ENCODE measurements at regions not wholly inside any gene's neighbourhood (a gene's known extent, or its start where the extent isn't known, plus 50 kb on each side); places are given as distances from the start of the nearest gene placed in this dataset.

DNA sequence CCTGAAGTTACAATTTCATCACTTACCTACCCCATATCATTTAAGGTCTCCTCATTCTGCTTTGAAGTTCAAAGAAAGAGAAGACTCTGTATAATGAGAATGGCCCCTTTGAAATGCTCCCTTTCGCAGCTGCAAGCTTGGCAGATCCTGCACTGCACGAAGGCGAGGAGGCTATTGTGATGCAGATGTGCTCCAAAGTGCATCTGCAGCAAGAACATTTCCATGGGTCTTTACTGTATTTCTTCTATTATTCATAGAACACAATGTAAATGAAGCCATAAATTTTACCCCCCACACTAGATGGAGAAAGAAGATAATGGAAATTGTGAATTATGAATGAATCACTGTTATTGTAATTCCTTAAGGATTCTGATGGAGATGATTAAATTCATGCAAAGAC lies 178.7 kb downstream of the CHD9NB start:
- no peak for DNase-seq (ENCODE audit: low read depth)

DNA sequence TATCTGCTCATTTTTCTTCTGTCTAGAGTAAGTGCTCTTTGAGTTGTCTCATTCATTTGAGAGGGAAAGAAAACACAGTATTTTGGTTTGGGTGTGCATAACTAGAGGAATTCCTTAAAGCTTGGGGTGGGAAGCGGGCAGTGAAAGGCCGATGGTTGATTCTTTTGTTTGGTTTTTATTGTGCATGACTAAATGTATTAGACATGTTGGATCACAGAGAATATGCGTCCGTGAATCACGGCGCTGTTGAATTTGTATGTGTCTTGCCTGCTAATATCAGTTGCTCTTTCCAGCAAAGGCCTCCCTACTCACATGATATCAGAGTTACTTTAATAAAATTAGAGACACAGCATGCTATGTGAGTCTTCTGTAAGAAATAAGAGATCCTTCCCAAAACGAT lies 180.0 kb downstream of the CHD9NB start:
- no peak for DNase-seq (ENCODE audit: low read depth)

DNA sequence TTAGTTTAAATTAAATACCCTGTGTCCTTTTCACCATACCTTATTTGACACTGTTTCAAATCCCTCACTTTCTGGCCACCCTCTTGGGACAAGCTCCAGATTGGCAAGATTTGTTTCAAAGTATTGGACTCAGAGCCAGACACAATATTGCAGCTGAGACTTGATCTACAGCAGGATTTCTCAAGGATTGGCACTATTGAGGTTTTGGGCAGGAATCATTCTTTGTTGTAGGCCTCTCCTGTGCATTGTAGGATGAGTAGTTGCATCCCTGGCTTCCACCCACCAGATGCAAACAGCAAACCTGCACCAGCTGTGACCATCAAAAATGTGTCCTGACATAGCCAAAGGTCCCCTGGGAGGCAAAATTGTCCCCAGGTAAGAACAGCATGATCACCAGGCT lies 181.2 kb downstream of the CHD9NB start:
- no peak for DNase-seq (ENCODE audit: low read depth)

DNA sequence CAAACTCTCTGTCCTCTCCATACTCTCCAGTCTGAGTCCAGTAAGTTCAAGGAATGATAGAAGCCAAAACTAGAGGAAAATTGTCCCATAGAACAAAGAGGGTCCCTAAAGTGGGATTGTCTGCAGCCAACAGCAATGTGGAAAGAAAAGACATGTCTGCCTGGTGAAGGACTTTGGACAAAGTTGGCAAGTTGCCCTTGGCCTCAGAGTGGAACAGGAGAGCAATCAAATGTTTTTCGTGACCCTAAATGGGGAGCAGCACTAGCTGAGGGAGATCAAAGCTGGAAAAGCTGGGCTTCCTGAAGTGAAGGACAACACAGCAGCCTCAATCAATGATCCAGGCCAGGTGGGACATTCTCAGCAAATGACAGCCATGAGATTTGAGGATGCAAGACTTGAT lies 183.5 kb downstream of the CHD9NB start:
- DNase-seq (ENCODE audit: low read depth) = no peak

DNA sequence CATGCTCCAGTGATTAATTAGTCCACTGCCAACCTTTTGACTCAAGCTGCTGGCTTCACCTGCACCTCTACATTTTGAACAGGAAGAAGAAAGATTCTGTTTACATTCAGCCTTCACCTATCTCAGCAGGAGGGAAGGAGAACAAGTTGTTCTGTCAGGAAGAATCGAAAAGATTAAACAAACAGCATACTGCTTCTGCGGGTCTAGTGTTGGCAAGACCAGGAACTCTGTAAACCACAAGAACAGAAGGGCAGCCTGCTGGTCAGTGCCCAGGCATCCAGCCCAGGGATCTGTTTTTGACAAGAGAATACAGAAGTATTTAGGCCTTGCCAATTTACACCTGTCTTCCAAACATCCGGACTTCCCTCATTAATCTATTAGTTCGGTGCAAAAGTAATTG lies 189.7 kb downstream of the CHD9NB start:
- no peak for DNase-seq (ENCODE audit: low read depth)

DNA sequence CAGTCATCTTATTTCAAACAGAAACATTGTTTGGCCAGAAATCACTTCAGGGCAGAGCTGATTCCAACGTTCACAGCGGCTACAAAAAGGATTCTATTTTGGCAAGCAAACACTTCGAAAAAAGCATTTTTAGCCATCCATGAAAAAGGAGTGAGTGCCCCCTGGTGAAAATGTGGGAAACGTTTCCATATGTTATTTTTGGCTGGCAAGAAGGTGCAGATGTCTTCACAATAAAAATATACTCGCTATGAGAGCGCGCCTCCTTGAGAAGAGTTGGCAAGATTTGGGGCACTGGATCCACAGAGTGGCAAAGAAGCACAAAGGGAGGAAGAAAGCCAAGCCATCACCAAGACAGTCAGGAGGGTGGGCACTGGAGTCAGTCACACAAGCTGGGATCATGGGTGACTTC lies 191.1 kb downstream of the CHD9NB start:
- DNase-seq (ENCODE audit: low read depth) = no peak

DNA sequence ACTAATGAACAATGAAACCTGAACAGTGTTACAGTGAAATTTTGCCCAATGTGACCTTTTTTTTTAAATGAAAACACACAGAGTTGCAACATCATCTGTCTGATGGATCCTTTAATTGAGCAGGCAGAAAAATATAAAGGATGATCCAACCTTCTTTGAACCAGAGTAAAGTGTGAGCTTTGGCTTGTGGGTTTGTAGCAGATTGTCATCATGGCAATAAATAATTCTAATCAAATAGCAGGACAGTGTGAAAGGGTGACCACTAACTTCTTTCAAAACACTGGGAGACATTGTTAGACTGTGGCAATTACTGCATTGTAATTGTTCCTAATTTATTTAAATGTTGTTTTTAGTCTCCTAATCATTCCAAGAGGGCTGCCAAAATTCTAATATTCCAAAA lies 197.2 kb downstream of the CHD9NB start:
- no peak for DNase-seq (ENCODE audit: low read depth)

DNA sequence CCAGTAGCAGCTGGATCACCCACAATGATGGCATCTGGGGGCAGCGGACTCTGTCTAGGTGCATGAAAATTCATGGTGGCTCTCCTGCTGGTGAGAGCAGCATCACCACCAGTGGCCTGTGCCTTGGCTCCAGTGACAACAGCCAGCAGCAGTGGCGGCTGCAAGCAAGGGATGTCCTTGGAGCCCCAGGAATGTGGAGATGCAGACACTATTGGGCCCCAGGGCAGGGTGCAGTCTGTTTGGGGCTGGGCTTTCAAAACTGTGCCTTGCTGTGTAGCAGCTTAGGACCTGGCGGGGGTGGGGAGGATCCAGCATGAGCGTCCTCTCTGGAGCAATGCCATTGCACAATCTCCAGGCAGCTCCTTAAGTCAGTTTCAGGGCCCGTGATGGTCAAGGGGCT lies 199.7 kb downstream of the CHD9NB start:
- no peak for DNase-seq (ENCODE audit: low read depth)

DNA sequence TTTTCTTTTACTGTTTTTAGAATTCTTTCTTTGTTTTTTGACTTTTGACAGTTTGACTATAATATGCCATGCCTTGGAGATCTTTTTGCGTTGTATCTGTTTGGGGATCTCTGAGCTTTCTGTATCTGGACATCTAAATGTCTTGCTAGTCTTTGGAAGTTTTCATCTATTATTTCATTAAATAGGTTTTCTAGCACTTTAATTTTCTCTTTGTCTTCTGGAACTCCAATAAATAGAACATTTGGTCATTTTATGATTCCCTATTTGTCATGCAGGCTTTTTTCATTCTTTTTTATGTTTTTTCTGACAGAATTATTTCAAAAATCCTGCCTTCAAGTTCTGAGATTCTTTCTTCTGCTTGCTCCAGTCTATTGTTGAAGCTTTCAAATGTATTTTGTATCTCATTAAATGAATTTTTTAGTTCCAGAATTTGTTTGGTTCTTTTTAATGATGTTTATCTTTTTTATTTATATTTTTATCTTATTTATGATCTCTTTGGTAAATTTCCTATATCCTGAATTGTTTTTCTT lies 201.4 kb downstream of the CHD9NB start:
- no peak for DNase-seq (ENCODE audit: low read depth)

DNA sequence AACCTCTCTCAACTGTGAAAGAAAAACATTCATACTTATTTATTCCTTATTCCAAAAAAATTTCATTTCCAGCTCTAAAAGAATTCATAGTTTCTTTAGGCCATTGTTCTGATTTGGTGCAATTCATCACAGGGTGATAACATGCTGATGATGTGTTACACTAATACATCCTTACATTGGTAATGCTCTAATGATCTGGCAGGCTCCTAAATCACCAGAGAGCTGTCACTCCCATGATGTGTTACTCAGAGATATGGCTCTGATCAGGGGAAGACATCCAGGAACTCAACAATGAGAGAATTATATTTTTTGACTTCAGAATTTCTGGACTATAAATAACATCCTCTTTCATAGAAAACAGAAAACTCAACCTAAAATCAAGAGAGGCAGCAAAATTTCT lies 209.3 kb downstream of the CHD9NB start:
- no peak for DNase-seq (ENCODE audit: low read depth)

DNA sequence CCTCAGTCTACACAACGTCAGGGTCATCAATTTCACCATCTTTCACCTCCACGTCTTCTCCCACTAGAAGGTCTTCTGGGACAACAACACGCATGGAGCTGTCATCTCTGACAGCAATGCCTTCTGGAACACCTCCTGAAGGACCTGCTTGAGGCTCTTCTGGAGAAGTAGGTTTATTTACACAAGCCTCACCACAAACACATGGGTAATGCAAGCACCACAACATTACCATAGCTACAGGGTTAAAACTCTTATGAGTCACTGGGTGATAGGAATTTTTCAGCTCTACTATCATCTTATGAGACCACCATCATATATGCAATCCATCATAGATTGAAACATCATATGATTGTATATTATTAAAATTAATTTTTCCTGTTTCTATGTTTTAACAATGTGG lies 215.4 kb downstream of the CHD9NB start:
- DNase-seq (ENCODE audit: low read depth) = no peak

DNA sequence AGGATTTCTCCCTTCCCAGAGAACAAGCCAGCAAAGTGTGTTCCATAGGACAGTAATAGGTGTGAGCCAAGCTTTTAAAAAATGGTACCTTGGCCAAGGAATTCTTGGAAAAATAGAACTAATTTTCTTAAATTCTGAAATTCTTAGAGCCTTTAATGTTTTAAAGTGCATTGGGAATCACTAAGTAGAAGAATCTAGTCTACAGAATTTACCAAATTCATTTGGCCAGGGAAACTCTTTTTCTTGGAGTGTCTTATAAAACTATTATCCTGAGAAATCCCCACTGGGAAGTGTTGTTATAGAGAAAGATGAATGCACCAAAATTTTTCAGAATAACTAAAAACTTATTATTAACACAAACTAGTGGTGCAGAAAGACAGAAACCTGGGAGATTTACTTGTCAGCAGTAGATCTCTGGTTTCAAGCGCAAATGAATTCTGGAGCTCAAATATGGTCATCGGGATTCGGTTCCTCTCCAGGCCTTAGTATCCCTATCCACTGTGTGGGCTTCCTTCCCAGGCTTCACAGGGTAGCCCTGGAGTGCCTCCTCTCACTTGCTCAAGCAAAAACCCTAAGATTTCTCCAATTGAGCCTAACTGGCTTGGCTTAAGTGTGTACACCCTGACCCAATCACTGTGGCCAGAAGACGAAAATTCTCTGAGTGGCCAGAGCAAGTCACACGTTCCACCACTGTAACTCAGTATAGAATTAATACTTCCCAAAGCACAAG lies 217.8 kb downstream of the CHD9NB start:
- no peak for DNase-seq (ENCODE audit: low read depth)

DNA sequence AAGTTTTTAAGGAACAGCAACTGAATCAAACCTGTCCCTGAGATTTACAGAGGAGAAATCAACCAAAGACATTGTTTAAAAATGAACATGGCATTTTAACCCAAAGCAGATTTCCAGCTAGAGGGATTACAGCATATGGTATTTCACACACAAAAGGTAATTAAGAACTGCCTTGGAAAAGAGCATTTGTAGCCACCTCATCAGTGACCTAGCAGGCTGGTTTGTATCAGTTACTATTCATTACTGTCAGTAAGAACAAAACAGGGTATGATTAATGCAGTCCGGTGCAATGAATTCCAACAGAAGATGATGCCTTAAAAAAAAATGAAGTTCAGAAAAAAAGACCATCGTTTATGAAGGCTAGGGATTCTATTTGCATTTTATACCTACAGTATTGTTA lies 219.9 kb downstream of the CHD9NB start:
- no peak for DNase-seq (ENCODE audit: low read depth)

DNA sequence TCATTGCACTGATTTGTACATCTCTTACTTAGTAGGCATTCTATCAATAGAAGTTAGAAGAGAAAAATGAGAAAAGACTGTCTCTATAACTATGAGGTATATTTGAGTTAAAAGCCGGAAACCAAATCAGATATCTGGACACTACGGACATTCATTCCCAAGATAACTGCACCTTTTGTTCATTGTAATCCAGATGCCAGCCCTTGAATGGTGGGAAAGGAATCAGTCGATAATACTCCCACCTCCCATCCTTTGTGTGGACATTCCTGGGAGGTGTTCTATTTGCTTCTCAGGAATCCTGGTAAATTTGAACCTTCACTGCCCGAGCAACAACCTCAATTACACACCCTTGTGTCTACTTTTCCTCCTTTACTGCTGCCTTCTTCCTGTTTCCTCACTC lies 225.2 kb downstream of the CHD9NB start:
- DNase-seq (ENCODE audit: low read depth) = no peak

DNA sequence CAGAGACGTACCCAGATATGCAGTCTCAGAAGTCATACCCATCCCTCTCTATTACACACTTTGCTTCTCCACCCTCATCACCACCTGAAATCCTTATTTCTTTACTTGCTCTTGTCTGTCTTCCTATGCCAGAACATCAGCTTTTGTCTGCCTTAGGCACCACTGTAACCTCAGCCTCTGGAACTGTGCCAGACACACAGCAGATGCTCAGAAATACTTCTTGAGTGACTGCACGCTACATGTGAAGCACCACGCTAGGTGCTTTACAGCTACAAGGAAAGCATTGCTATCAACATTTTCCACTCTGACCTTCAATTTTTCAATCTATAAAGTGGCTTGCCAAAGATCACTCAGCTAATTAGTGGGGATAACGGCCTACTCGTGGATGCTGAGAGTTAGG lies 226.8 kb downstream of the CHD9NB start:
- DNase-seq (ENCODE audit: low read depth) = no peak

DNA sequence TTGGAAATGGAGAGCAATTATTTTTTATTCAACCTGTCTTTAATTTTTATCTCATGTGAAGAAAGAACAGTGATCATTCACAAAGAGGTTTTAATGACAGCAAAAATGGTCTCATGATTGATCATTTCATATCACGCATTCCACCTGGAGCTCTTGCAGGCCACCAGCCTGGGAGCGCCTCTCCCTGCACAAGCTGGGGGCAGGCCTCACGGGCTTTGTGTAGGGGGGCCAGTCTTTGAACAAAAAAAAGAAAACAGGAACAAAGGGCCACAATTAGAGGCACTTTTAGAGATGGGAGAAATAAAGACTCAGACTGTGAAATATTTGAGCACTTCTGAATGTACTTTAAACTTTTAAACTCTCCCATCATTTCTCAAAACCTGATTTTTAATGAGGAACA lies 232.9 kb downstream of the CHD9NB start:
- no peak for DNase-seq (ENCODE audit: low read depth)

DNA sequence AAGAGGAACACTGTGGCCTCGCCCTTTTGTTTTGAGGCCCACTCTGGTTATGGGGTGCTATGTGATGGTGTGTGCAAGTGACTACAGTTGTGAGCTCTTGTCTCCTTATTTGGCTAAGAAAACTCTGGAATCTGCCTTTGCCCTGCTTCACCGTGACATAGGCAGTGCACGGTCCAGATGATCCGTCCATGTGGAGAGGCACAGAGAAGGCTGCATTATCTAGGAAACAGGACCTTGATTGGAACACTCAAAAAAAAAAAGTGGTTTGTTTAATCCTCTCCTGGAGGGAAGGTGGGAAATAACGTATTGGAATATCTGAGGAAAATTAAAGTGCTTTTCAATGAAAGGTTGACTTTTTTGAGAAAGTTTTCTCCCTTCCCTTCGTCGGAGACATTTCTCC lies 233.3 kb downstream of the CHD9NB start:
- DNase-seq (ENCODE audit: low read depth) = no peak

DNA sequence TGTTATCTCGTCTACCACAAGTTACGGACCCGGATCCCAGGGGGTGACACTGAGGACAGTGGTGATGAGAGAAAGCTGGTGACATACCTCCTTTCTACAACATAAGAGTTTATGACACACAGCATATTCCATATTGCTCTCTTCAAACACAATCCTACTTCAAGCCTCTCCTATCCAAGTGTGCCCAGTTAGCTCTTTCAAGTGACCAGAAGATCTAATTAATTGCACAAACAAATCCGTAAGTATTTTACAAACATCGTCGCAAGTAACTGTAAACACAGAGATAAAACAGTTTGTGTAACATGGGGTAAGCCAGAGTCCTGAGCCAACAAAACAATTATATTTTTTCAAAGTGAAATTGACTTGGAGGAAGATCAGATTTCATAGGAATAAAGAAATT lies 235.0 kb downstream of the CHD9NB start:
- DNase-seq (ENCODE audit: low read depth) = no peak

DNA sequence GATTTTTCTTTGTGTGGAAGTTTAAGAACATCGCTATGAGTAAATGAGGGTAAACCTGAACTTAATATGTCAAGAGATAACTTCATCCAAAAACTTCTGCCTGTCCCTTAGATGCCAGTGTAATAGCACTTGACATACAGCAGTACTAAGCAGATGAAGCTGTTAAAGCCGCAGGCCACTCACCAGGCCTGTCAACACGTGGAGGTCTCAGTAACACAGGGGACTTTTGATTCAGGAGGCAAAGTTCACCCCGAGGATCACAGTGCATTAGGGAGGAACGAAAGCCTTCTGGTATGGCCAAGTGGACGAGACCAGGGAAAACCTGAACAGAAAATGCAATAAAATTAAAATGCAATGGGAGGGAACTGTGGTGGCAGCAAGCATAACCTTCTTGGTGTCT lies 235.7 kb downstream of the CHD9NB start:
- DNase-seq (ENCODE audit: low read depth) = no peak

DNA sequence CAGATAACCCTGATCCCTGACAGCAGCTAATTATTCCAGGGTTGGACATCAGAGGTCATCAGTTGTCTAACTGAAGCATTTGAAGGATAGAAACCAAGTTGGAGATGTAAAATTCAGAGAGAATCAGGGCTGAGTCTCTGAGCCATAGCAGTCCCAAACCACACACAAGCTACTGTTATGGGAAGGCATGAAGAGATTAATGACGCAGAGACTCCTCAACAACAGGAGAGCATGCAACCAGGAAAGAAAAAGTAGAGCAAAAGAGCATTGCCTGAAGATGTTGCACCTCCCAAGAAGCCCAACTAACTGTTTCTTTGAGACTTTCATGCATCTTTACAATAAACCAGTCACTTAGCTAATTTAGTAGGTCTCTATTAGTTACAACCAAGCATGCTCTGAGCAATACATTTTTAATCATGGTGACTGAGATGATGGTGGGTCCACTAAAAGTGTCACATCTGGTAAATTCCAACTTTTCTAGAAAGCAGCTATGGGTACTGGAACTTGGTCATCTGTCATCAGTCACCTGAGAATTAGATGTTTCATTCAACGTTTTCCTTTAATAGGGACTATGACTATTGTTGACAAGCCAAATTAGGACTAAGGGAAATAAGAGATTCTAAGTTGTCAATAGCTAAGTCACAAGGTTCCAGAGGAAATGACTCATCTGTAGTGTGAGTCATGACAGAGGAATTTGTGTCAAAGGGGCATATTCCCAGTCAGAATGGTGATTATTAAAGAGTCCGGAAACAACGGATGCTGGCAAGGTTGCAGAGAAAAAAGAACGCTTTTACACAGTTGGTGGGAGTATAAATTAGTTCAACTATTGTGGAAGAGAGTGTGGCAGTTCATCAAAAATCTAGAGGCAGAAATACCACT lies 239.8 kb downstream of the CHD9NB start:
- DNase-seq (ENCODE audit: low read depth) = peak; percentile 37

DNA sequence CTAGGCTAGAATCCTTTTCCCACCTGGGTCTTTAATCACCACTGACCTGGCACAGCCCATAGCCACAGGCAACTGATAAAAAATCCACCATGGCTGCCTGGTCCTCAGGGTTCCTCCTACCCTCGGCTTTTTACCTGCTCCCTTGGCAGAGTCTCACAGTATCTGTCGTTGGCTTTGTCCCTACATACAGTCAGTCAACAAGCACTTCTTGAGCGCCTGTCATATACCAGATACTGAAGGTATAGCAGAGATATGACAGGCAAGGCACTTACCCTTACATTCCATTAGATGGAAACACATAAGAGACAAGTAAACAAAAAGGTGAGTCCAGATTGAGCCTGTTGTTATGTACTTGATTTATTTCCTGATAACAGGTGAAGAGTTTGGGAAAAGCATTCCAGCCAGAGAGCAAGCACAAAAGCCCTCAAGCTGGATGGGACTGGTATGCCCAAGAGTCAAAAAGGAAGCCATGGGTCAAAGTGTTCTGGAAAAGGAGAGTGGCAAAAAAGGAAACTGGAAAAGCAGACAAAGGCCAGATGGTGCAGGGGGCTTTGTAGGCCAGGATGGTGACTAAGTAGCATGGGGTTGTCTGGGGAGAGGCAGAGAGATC lies 247.0 kb downstream of the CHD9NB start:
- DNase-seq (ENCODE audit: low read depth) = no peak

DNA sequence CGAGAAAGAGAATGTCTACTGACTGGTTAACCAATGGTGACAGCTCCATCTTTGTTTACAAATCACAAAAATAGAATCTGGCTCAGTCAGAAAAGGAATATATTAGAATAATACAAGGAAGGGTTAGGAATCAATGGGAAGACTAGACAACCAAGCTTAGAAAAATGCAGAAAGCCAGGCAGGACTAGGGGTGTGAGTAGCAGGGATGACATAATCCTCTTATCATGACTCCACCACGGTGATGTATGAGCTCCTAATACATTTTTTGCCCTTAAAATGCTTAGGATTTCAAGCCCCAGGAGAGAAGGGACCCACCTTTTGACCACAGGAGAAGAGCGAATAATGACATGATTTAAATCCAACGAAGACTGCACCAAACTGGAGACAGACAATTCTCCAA lies 252.3 kb downstream of the CHD9NB start:
- DNase-seq (ENCODE audit: low read depth) = no peak

DNA sequence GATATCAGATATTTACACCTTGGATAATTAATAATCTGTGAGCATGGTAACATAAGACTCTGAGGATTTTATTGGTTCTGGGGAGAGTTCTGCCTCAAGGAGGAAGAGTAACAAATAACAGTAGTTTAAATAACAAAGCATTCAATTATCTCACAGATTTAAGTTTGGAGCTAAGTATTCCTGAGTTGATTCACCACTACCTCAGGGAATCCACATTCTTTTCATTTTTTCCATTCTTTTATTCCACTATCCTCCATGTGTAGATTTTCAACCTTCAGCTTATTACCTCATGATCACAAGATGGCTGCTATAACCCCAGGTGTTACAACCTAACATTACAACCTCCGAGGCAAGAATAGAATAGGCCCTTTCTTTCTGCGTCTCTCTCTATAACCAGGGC lies 252.2 kb upstream of the TOX3 start:
- DNase-seq (ENCODE audit: low read depth) = no peak
